HPDE6-E6E7 (cell line): ENCODE measurements at regions not wholly inside any gene's neighbourhood (a gene's known extent, or its start where the extent isn't known, plus 50 kb on each side); places are given as distances from the start of the nearest gene placed in this dataset.
"Not testable (repeated sequence)": the region's sequence is repeated elsewhere in the genome, so short reads cannot be mapped to it uniquely, and the experiment has no call there.

ENCODE experiments used
- DNase-seq: peaks from one replicate; pipeline ENCODE4 v3.0.0; 2011; ENCODE audit warnings: missing footprints; ENCODE audit errors: extremely low spot score

GRCh38 chrX:46366381-46367207 lies 178.6 kb downstream of the ZNF674 start:
- no peak for DNase-seq

- DNase-seq = no peak
These were observed 190.7 kb downstream of the ZNF674 start for GRCh38 chrX:46354481-46354880.

DNA sequence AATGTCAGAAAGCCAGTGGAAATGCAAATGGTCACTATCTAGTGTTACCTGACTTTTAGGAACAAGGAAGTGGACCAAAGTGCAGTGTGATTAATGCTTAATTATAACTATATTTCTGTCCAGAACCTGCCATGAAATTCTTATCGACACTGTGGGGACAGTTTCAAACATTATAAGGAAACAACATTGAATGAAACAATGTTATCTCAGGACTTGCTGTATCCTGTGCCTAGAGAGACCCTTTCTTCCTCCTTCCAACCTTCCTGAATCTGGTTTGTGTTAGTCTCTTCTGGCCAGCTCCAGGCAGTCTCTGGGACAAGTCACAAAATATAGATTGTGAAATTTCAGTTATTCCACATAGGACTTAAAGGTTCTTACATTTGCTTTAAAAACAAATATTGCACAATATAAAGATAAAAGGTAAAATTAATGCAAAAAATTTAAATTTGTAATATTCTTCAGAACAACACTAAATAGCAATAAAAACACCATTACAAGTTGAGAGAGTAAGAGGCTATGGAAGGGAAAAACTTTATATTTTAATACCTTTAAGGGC lies 203.4 kb downstream of the ZNF674 start:
- DNase-seq = no peak

DNA sequence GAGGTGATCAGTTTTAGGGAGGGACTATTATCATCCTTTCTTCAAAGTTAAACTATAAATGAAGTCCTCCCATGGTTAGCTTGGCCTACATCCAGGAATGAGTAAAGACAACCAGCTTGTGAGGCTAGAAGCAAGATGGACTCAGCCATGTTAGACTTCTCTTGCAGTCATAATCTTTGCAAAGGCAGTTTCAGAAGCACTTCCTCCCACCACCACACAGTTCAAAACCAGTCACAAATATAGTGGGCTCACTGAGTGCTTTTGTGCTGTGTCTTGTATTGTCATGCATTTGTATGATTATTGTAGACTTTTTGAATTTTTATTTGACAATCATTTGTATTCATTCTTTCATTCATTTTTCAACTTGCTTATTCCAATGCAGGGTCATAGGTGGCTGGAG lies 204.5 kb downstream of the ZNF674 start:
- no peak for DNase-seq

- DNase-seq = no peak
These were observed 211.7 kb downstream of the ZNF674 start for GRCh38 chrX:46333550-46333949.

GRCh38 chrX:46330981-46331380 lies 214.2 kb downstream of the ZNF674 start:
- no peak for DNase-seq

- DNase-seq = no peak
These were observed 214.7 kb downstream of the ZNF674 start for GRCh38 chrX:46330513-46330912.

DNA sequence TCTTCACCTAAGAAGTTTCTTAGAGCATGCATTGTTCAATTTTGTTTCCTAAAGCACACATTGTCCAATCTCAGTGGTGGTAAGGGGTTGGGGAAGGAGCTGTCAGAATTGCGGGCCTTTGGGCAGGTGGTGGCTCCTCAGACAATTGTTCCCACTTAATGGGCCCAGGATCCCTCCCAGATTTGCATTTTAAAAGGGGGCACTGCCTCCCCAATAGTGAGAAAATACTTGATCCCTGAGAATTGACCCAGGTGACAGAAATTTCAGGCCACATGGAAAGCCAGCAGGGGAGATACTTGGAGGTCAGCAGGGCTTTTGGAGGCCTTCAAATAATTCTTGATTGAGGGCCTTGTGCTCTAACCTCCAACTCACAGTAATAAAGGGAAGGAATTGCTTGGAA lies 217.1 kb downstream of the ZNF674 start:
- no peak for DNase-seq

- peak; percentile 34 for DNase-seq
These were observed 217.6 kb downstream of the ZNF674 start for GRCh38 chrX:46327566-46328115.

- DNase-seq = no peak
These were observed 219.1 kb downstream of the ZNF674 start for GRCh38 chrX:46326161-46326560.

DNA sequence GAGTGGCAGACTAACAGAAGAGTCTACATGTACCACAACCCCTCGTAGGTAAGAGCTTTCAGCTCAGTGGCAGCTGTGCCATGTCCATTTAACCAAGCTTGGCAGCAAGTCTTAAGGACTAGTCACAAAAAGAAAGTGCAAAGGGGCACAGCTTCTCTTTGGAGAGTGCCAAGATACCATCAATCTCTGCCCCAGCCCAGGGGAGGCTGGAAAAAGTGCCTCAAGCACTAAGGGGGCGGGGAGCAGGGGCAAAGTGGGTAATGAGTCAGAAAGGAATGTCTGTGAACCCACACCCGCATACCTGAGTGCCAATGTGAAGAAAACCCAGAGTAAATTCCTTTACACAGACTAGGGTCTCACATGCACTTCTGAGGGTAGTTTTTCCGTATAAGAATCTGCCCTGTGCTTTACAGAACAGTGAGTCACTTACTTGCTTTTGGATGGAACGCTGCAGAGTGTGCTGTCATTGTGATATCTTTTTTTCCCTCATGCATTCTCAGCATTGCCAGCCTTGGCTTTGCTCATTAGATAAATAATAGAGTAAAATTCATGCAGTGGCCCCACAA lies 219.8 kb downstream of the ZNF674 start:
- peak; percentile 45 for DNase-seq

- no peak for DNase-seq
These were observed 221.1 kb downstream of the ZNF674 start for GRCh38 chrX:46324166-46324565.

DNA sequence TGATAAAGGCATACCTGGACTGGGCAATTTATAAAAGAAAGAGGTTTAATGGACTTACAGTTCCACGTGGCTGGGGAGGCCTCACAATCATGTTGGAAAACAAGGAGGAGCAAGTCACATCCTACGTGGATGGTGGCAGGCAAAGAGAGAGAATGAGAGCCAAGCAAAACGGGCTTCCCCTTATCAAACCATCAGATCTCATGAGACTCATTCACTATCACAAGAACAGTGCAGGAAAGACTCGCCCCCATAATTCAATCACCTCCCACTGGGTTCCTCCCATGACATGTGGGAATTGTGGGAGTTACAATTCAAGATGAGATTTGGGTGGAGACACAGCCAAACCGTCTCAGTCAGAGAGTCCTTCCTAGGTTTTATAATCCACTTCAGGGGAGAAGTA lies 222.3 kb downstream of the ZNF674 start:
- DNase-seq = not testable (repeated sequence)

DNA sequence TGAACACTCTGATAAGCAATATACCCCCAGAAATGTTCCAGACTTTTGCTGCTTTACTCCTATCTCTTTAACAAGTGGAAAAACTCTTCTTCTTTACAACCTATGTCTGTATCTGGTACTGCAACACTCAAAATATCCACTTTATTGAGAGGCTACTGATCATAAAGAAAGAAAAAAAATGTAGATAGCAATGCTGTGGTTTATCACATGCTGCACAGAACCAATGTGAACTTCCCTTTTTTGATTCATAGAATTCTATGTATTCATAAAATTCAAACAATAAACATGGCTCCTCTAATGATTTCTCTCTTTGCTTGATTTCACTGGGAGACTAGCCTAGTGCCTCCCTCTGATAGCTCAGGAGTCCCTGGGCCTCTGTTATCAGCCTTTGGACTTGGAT lies 223.5 kb downstream of the ZNF674 start:
- DNase-seq = no peak

- no peak for DNase-seq
These were observed 225.5 kb downstream of the ZNF674 start for GRCh38 chrX:46319750-46320149.

- DNase-seq = no peak
These were observed 226.7 kb downstream of the ZNF674 start for GRCh38 chrX:46318551-46318950.

- DNase-seq = no peak
These were observed 228.1 kb downstream of the ZNF674 start for GRCh38 chrX:46317163-46317562.

DNA sequence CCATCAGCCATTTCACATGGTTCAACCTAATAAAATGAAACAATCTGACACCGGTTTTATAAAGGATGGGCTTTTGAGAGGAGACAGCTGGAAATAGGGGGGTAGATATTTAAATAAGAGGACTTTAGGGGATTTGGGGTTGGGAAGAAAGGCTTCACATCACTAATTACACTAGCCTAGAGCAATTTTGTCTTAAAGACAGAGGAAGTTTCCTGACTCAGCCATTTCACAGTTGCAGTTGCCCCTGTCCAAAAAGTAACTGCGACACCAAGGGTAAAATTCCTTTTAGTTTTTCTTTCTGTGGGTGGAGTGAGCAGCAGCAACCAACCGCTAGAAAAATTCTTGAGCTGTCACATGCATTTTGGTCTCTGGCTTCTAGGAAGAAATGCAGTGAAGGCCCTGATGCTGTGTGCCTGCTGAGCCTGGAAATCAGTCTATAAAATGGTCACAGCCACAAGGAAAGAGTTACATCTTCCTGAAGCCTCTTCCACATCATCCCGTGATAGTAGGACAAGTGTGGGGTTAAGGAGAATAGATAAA lies 233.6 kb downstream of the ZNF674 start:
- DNase-seq = no peak

GRCh38 chrX:46310815-46311497 lies 234.3 kb downstream of the ZNF674 start:
- DNase-seq = no peak

DNA sequence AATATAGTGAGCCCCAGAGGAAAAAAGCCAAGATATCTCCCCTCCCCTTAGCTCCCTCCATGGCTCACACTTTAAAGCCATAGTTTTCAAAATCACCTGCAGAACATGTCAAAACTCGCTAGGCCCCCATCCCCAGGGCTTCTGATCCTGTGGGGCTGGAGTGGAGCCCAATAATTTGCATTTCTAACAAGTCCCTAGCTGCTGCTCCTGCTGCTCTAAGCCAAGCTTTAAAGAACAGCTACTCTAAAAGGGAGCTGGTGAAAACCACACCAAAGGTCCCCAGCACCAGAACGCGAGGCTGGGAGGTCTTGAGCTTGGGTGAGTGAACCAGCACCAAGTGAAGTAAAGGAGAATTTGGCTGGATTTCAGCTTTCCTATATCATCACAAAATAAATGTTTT lies 237.1 kb downstream of the ZNF674 start:
- no peak for DNase-seq

DNA sequence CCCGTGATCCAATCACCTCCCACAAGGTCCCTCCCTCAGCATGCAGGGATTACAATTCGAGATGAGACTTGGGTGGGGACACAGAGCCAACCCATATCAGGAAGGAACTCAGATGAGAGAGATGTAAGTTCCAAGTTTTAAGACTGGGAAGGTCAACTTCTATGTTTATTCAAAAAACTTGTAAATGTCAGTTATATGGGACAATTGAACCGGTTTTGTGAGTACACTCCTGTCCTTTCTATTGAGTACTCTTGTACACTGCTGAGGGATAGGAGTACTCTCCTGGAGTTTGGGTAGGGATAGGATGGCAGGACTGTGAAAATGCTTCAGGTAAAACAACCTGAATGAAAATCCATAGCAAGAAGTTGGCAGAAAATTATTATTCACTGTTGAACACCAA lies 239.1 kb downstream of the ZNF674 start:
- no peak for DNase-seq

DNA sequence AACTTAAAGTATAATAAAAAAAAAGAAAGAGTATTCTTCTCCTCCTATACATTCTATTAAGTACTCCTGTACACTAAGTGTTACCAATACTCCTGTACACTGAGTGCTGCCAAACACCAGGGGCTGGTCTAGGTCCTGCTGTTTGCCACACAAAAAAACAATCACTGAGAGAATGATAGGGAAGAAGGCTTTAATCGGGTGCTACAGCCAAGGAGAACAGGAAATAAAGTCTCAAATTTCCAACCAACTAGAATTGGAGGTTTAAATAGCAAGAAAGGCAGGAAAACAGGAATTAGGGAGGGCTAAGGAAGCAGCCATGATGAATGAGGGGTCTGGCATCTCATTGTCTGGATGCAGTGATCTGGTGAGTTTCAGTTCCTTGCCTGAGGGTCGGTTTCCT lies 239.8 kb downstream of the ZNF674 start:
- no peak for DNase-seq
